Activated naive CD4-positive, alpha-beta T cell treated with anti-CD3 and anti-CD28 coated beads, Interleukin-2, amount 50 U/mL, for 72 hours (primary cell): ENCODE measurements at regions not wholly inside any gene's neighbourhood (a gene's known extent, or its start where the extent isn't known, plus 50 kb on each side); places are given as distances from the start of the nearest gene placed in this dataset.

Source experiments
- ATAC-seq, 2 donors: fragments of 150-1000 bp; cut with Tn5 transposase; 2 replicates each; pipeline ENCODE4 v1.10.0; 2021; ENCODE audit warnings: mild to moderate bottlenecking in 2 of 2, moderate library complexity in 2 of 2
- DNase-seq, 2 donors: peaks; one replicate each; pipeline ENCODE4 v3.0.0; 2021 to 2022; ENCODE audit warnings: low spot score in 2 of 2
- H3K27ac Mint-ChIP-seq, 2 donors: one replicate each; pipeline ENCODE4 v1.8.0; 2022; ENCODE audit warnings: mild to moderate bottlenecking in 2 of 2, mixed read lengths in 2 of 2
- H3K36me3 Mint-ChIP-seq, 2 donors: one replicate each; pipeline ENCODE4 v1.8.0; 2022; ENCODE audit warnings: mixed read lengths in 2 of 2
- H3K9me3 Mint-ChIP-seq, 2 donors: one replicate each; pipeline ENCODE4 v1.8.0; 2022; ENCODE audit warnings: mixed read lengths in 2 of 2

- H3K9me3 Mint-ChIP-seq: no peaks in the 10 kb centered on the region
- DNase-seq: no peak
- no peak overlapping the region for H3K27ac Mint-ChIP-seq
- no peak for ATAC-seq
- H3K36me3 Mint-ChIP-seq: no peaks in the 10 kb centered on the region
These were observed 91.8 kb upstream of the FER start for GRCh38 chr5:108655750-108656450.

- no peak for ATAC-seq
These were observed 93.6 kb upstream of the FER start for GRCh38 chr5:108654051-108654450.

GRCh38 chr5:108653201-108653600 lies 94.5 kb upstream of the FER start:
- Mint-ChIP-seq H3K36me3 (no peaks in the 10 kb centered on the region), H3K9me3 (no peaks in the 10 kb centered on the region), H3K27ac (no peak overlapping the region)
- no peak for ATAC-seq
- no peak for DNase-seq

More at GRCh38 chr5:108654051-108654450, 93.6 kb upstream of the FER start:
- Mint-ChIP-seq H3K9me3 (no peaks in the 10 kb centered on the region), H3K36me3 (no peaks in the 10 kb centered on the region), H3K27ac (no peak overlapping the region)
- DNase-seq: no peak

- Mint-ChIP-seq H3K9me3 (peaks cover 4 to 5% of the 10 kb centered on the region in 2 donors), H3K36me3 (peaks cover 0 to 6% of the 10 kb centered on the region in 2 donors), H3K27ac (no peak overlapping the region)
- DNase-seq (no peak), ATAC-seq (peak in 1 of 2 donors; percentile 46)
These were observed 96.7 kb upstream of the FER start for GRCh38 chr5:108650997-108651396.

GRCh38 chr5:108649646-108650045 lies 98.1 kb upstream of the FER start:
- Mint-ChIP-seq H3K27ac (no peak overlapping the region), H3K9me3 (peaks cover 4 to 5% of the 10 kb centered on the region in 2 donors), H3K36me3 (peaks cover 0 to 6% of the 10 kb centered on the region in 2 donors)
- ATAC-seq: no peak
- DNase-seq: no peak

GRCh38 chr5:108649106-108649505 lies 98.6 kb upstream of the FER start:
- ATAC-seq (no peak), DNase-seq (no peak)
- H3K9me3 Mint-ChIP-seq: peaks cover 4 to 5% of the 10 kb centered on the region in 2 donors
- no peak overlapping the region for H3K27ac Mint-ChIP-seq
- peaks cover 0 to 6% of the 10 kb centered on the region in 2 donors for H3K36me3 Mint-ChIP-seq

- Mint-ChIP-seq H3K36me3 (peaks cover 0 to 6% of the 10 kb centered on the region in 2 donors), H3K9me3 (peaks cover 4 to 5% of the 10 kb centered on the region in 2 donors), H3K27ac (no peak overlapping the region)
- DNase-seq: peak in 1 of 2 donors; percentile 56
- peak; percentile 76 to 97 for ATAC-seq
These were observed 105.4 kb upstream of the FER start for GRCh38 chr5:108642170-108642906.

GRCh38 chr5:108641596-108641995 lies 106.1 kb upstream of the FER start:
- no peak for ATAC-seq
- Mint-ChIP-seq H3K27ac (no peak overlapping the region), H3K9me3 (no peaks in the 10 kb centered on the region), H3K36me3 (no peaks in the 10 kb centered on the region)
- no peak for DNase-seq

- no peak overlapping the region for H3K27ac Mint-ChIP-seq
- H3K9me3 Mint-ChIP-seq: no peaks in the 10 kb centered on the region
- ATAC-seq: no peak
- DNase-seq: no peak
- H3K36me3 Mint-ChIP-seq: no peaks in the 10 kb centered on the region
These were observed 108.3 kb upstream of the FER start for GRCh38 chr5:108639366-108639765.

GRCh38 chr5:108638021-108638420 lies 109.7 kb upstream of the FER start:
- ATAC-seq: no peak
- H3K36me3 Mint-ChIP-seq: no peaks in the 10 kb centered on the region
- no peaks in the 10 kb centered on the region for H3K9me3 Mint-ChIP-seq
- no peak overlapping the region for H3K27ac Mint-ChIP-seq
- no peak for DNase-seq

GRCh38 chr5:108637134-108637533 lies 110.6 kb upstream of the FER start:
- DNase-seq (no peak), ATAC-seq (peak in 1 of 2 donors; percentile 58)
- Mint-ChIP-seq H3K27ac (no peak overlapping the region), H3K36me3 (no peaks in the 10 kb centered on the region), H3K9me3 (no peaks in the 10 kb centered on the region)

- no peak for DNase-seq
- ATAC-seq: no peak
- no peaks in the 10 kb centered on the region for H3K36me3 Mint-ChIP-seq
- no peak overlapping the region for H3K27ac Mint-ChIP-seq
- no peaks in the 10 kb centered on the region for H3K9me3 Mint-ChIP-seq
These were observed 111.4 kb upstream of the FER start for GRCh38 chr5:108636135-108636853.

- DNase-seq: no peak
- Mint-ChIP-seq H3K36me3 (no peaks in the 10 kb centered on the region), H3K9me3 (no peaks in the 10 kb centered on the region), H3K27ac (no peak overlapping the region)
- peak in 1 of 2 donors; percentile 51 for ATAC-seq
These were observed 112.9 kb upstream of the FER start for GRCh38 chr5:108634617-108635288.

GRCh38 chr5:108634010-108634616 lies 113.6 kb upstream of the FER start:
- ATAC-seq: no peak
- Mint-ChIP-seq H3K27ac (no peak overlapping the region), H3K36me3 (no peaks in the 10 kb centered on the region)

GRCh38 chr5:108629779-108630528 lies 117.7 kb upstream of the FER start:
- DNase-seq: no peak
- Mint-ChIP-seq H3K36me3 (no peaks in the 10 kb centered on the region), H3K27ac (no peak overlapping the region), H3K9me3 (no peaks in the 10 kb centered on the region)
- no peak for ATAC-seq

More at GRCh38 chr5:108634010-108634616, 113.6 kb upstream of the FER start:
- no peaks in the 10 kb centered on the region for H3K9me3 Mint-ChIP-seq
- no peak for DNase-seq

- H3K36me3 Mint-ChIP-seq: no peaks in the 10 kb centered on the region
These were observed 122.0 kb upstream of the FER start for GRCh38 chr5:108625654-108626053.

More at GRCh38 chr5:108625654-108626053, 122.0 kb upstream of the FER start:
- H3K9me3 Mint-ChIP-seq: no peaks in the 10 kb centered on the region
- H3K27ac Mint-ChIP-seq: no peak overlapping the region
- ATAC-seq (no peak), DNase-seq (no peak)
